ENCODE measurements at regions not wholly inside any gene's neighbourhood (a gene's known extent, or its start where the extent isn't known, plus 50 kb on each side); places are given as distances from the start of the nearest gene placed in this dataset.

DNA sequence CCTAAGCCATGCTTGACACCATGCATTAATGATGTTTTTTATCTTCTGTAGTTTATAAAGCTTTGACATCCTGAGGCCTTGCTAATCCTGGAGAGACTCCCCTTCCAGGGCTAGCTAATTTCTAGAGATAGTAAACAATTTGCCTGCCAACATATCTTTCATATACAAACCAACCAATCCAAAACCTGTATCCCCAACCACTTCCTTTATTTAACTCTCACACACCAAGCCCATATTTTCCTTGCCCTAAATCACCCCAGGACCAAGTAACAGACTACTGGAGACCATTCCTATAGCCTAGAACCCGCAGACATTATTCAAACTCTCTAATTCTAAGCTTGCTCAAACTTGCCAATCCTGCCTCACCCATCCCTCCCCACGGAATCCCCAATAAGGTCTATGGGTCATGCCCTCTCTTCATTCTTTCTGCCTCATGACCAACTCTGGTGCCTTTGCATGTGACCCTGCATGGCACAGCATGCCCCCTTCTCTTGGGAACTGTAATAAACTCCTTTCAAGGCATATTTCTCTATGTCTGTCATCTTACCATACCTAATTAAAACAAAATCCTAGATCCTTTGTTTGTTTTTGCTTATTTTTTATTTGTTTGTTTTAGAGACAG lies 116.6 kb upstream of the CACUL1 start:
- TF ChIP-seq, protein P1, sequence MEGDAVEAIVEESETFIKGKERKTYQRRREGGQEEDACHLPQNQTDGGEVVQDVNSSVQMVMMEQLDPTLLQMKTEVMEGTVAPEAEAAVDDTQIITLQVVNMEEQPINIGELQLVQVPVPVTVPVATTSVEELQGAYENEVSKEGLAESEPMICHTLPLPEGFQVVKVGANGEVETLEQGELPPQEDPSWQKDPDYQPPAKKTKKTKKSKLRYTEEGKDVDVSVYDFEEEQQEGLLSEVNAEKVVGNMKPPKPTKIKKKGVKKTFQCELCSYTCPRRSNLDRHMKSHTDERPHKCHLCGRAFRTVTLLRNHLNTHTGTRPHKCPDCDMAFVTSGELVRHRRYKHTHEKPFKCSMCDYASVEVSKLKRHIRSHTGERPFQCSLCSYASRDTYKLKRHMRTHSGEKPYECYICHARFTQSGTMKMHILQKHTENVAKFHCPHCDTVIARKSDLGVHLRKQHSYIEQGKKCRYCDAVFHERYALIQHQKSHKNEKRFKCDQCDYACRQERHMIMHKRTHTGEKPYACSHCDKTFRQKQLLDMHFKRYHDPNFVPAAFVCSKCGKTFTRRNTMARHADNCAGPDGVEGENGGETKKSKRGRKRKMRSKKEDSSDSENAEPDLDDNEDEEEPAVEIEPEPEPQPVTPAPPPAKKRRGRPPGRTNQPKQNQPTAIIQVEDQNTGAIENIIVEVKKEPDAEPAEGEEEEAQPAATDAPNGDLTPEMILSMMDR (IDR thresholded peaks at IDR 0.05; ENCODE audit: low read length), result no peak
- TF ChIP-seq EZH2 (optimal IDR thresholded peaks at IDR 0.05; ENCODE audit: low read depth, low read length) (no peak), EZH2phosphoT487 (IDR thresholded peaks at IDR 0.05; ENCODE audit: low read length) (no peak)
